GM21619 (cell line): ENCODE measurements at regions not wholly inside any gene's neighbourhood (a gene's known extent, or its start where the extent isn't known, plus 50 kb on each side); places are given as distances from the start of the nearest gene placed in this dataset.

Source experiments
- ATAC-seq: cut with Tn5 transposase; IDR thresholded peaks from one replicate; pipeline ENCODE4 v1.9.1; 2021; ENCODE audit not compliant: unreplicated experiment

DNA sequence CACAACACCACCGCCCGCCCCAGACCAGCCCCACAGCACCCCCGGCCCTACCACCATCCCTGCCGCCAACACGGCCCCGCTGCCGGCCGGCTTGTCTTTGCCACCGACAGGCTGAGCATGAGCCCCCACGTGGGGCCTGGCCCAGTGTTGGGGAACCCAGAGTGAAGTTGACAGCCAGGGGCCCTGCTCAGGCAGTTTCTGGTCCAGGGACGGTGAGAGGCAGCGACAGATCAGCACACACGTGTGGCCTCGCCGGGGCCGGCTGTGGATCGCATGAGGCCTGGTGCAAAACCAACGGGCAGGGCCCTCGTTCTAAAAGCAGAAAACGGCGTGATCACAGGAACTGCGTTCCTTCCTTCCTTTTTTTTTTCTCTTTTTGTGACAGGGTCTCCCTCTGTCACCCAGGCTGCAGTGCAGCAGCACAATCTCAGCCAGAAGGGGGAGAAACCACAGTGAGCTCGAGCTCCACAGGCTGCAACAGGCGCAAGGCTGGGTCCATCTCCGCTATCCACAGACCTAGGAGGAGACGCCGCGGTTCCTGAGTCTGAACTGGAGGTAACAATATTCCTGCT lies 50.5 kb upstream of the FBRSL1 start:
- no peak for ATAC-seq

DNA sequence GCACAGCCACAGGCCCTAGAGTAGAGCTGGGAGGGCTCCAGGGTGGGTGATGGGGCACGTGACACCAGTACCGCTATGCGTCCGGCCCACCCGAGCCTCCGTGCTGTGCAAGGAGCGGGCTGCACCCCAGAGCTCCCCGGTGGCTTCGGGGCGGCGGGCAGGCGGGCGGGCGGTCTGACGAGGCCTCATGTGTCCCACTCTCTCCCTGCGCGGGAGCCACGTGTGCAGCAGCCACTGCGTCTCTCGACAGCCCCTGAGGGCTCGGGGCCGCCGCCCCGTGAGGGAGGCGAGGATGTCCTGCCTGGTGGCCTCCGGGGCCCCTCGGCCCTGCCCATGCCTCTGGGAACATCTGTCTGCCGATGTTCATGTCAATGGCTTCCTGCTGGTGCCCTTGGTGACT lies 51.2 kb upstream of the FBRSL1 start:
- ATAC-seq: no peak

DNA sequence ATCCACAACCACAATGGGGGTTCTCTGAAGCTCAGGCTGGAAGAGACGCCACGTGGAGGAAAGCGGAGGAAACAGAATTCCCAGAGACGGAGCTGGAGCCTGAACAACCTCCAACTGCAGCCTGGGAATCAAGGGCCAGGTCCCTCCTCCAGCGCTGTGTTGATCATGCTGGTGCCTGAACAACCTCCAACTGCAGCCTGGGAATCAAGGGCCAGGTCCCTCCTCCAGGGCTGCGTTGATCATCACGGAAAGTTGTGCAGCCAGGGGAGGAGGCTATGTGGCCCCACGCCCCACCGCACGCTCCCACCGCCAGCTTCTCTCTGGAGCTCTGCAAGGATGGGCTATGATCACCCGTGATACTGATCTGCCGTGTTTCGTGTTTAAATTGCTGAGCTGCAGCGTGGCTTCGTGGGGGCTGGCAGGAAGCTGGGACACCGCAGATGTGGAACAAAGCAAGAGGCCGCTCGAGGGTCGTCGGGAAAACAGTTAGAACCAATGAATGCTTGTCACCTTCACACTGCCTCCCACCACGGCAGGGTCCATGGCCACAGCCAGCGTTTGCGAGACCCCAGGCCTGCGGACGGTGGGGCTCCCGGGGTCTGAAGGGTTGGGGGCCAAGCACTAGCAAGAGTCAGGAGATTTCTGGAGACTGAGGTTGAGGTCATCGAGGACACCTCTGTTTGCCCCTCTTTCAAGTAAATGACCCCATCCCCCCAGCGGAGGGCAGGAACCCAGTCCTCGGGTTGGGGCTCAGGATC lies 51.8 kb upstream of the FBRSL1 start:
- no peak for ATAC-seq

DNA sequence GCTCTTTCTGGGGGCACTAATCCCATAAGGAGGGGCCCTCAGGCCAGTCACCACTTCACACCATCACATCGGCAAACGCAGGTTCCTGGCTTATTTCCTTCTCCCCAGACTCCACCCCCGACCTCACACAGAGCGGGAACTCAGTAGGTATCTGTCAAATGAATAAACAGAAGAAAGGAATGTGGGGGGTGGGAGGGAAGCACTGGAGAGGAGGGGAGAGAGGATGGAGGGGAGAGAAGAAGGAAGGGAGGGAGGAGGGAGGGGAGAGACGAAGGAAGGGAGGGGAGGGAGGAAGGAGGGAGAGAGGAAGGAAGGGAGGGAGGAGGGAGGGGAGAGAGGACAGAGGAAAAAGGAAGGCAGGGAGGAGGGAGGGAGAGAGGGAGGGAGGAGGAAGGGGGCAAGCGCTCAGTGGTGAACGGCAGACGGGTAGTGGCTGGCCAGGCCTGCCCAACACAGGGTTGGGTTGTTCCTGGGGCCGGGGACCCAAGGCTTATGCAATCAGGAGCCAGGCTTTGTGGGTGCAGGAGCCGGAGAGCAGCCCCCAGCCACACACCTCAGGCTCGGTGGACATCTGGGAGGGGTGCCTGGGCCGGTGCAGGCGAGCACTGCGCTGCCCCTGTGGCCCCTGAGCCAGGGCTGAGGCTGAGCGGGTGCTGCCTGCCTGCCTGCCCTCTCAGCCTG lies 52.6 kb upstream of the FBRSL1 start:
- ATAC-seq: no peak

DNA sequence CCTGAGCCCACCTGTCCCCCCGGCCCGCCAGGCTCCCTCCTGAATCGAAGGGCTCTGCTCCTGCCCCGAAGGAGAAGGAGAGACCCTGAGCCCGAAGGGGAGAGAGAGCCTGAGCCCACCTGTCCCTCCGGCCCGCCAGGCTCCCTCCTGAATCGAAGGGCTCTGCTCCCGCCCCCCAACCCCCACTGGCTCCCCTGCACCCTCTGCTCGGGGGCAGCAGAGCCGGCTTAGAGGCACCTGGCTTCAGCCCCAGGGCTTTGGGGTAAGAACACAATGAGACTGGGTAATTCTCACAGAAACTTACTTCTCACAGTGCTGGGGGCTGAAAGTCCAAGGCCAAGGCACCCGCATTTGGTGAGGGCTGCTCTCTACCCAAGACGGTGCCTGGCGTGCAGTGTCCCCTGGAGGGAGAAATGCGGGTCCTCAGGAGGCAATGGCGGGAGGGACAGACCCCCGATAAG lies 53.1 kb upstream of the FBRSL1 start:
- no peak for ATAC-seq

DNA sequence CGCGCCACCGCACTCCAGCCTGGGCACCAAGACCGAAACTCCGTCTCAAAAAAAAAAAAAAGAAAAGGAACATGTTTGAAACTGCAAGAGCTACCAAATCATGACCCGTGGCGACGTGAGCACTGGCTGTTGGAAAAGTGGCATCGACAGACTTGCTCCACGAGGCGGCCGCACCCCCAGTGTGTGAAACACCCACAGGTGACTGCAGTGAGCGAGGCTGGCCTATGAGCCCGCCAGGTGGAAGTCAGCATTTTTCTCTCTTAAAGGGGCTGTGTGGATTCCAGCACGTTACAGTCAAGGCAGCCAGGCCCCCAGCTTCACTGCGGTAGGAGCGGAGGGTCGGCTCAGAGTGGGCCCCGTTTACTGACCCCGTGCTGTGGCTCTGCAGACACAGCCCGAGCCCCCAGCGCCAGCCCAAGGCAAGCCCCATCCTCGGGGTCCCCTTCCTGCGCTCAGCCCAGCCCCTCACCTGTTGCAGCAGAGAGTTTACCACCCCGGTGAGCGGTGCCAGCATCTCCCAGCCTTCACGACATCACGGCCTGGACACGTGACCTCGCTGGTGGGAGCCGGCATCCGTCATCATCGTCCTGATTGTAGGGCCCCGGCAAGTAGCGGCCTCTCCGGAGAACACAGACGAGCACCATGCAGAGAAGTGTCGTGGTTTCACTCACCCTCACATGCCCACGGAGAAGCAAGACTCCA lies 54.3 kb upstream of the FBRSL1 start:
- no peak for ATAC-seq

DNA sequence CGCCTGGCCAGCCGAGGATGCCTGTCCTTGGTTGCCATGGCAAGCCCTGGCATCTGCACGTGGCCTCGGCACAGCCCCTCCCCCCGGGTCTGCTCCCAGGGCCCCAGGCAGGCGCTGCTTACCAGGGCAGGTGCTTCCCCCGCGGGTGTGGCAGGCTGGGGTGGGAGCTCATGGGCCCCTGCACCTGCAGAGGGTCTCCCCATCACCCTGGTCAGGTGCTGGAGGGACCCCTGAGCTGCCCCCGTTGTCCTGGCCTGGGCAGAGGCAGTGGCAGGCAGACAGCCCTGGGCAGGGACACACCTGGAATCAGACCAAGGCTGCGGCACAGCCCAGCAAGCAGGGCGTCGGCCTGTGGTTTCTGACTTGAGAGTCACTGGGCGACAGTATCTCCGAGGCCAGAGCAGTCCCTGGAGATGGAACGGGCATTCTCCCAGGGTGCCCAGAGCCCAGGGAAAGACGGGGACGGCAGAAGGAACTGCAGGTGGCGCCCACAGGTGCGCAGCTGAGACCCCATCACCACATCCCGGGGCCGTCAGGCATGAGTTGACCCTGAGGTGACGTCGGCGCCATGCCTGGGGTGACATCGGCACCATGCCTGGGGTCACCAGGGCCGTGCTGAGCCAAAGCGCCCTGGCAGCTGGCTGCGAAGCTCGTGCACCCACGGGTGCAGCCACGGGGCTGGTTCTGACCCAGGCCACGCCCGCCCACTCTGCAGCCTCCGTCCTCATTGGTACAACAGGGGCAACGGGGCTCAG lies 56.1 kb upstream of the FBRSL1 start:
- no peak for ATAC-seq

DNA sequence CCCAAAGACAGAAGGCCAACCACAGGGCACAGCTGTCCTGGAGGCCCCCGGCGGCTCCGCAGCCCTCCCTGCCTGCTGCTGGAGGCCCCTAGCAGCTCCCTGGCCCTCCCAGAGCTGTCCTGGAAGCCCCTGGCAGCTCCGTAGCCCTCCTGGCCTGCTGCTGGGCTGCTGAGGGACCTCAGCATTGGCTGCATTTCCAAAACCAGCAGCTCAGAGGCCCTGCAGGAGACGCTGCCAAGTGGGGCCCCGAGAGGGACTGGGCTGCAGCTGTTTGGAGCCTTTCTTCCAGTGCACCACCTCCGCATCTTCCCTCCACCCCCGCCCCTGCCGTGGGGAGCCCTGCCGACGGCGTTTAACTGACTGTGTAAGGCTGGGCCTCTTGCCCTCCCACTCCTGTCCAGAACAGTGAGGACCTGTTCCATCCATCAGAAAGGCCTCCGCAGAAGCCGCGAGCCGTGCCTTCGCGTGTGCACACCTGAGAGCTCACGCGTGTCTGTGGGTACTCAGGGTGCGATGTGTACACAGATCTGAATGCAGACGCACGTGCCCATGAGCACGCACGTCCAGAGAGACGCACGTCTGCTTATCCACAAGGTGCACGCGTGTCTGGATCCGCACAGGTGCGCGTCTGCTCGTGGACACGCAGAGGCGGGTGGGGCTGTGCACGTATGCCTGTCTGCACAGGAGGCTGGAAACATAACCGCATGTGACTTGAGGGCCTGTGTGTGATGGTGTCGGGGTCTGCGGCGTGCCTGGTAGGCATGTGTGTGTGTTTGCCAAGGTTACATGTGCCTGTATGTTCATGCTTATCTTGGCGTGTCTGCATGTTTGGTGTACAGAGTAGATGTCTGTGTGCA lies 57.0 kb upstream of the FBRSL1 start:
- no peak for ATAC-seq

DNA sequence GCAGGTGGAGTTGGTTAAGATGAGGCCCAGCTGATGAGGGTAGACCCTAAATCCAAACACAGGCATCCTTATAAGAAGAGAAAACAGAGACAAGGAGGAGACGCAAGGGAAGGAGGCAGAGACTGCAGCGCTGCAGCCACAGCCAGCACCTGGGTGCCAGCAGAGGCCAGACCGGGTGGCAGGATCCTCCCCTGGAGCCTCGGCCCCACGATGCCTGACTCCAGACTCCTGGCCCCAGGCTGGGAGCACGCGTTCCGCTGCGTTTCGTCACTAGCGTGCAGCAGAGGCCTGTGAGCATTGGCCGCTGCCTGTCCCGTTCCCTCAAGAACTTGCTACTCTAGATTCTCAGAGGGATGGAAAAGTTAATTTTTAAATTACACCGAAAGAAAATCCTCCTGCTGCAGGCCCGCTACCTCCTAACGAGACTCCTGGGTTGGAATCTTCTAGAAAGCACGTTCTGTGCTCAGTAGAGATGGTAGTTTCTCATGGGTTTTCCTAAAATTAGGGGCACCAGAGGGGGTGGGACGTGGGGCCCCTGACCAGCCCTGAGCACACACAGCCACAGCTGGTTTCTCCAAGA lies 57.7 kb upstream of the FBRSL1 start:
- ATAC-seq: no peak

DNA sequence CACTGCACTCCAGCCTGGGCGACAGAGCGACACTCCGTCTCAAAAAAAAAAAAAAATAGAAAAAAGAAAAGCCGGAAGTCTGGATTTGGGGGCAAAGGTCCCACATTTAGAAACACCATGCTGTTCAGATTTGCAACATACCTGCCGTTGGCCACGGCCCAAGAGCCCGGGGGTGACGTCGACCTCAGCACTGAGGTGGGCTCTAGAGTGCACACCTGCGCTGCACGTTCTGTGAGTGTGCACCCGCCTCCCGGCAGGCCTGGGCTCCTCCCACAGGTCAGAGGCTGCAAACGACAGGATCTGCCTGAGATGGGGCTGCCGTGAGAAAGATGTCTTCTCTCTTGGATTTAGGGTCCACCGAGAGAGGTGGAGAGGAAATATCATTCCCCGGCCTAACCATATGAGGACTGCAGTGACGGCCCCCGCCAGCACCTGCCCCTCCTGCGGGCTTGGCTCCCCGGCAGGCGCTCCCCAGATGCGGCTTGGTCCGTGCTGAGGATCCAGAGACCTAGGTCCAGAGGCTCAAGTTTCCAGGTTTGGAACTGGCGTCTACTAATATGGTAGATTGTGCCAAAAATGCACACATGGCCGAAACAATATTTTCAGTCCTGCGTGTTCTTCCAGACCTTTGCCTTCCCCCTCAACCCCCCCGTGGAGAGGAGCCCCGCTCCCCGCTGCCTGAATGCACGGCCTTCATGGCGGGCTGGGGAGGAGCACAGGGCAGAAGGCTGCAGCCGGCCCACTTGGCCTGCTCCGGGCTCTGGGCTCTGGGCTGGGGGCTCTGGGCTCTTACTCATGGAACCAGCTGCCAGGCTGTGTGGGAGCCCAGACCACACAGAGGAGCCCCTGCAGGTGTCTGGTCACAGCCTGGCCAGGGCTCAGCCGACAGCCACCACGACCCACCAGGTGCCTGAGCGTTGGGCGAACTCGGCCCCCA lies 58.8 kb upstream of the FBRSL1 start:
- no peak for ATAC-seq

DNA sequence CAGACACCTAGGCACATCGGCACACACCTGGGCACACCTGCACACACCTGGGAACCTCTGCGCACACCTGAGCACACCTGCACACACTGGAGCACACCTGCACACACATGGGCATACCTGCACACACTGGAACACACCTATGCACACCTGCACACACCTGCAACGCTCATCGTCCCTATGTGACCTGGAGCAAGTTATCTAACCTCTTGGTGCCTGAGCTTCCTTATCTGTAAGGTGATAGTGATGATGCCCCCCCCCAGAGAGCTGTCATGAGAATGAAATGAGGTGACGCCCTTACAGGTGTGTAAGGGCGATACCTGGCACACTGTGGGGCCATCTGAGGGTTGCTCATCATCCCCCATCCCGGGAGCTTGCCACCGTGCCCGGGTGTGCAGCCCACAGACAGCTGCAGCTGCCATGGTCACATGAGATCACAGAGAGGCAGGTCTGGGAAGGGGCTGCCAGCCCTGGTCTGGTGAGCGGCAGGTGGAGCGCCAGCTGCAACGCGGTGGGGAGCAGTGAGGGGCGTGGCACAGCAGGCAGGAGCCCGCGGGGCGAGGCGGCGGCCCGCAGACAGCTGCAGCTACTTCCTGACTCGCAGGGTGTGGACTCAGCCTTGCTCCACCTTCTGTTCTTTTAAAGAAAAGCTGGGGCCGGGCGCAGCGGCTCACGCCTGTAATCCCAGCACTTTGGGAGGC lies 59.9 kb upstream of the FBRSL1 start:
- ATAC-seq: peak; percentile 76

DNA sequence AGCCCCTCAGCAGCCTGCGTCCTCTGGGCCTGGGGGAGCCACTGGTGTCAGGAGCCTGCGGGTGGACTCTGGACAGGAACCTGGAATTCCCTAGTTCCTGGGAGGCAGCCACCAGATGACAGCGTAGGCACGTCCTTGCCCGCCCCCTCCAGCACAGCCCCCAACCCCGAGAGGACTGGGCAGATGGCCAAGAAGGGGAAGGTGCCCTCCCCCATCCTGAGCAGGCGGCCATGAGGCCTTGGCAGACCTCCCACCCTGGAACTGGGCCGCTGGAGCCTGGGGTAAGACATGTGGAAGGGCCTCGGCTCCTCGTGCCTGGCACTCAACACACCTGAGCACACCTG lies 60.4 kb upstream of the FBRSL1 start:
- ATAC-seq: no peak

DNA sequence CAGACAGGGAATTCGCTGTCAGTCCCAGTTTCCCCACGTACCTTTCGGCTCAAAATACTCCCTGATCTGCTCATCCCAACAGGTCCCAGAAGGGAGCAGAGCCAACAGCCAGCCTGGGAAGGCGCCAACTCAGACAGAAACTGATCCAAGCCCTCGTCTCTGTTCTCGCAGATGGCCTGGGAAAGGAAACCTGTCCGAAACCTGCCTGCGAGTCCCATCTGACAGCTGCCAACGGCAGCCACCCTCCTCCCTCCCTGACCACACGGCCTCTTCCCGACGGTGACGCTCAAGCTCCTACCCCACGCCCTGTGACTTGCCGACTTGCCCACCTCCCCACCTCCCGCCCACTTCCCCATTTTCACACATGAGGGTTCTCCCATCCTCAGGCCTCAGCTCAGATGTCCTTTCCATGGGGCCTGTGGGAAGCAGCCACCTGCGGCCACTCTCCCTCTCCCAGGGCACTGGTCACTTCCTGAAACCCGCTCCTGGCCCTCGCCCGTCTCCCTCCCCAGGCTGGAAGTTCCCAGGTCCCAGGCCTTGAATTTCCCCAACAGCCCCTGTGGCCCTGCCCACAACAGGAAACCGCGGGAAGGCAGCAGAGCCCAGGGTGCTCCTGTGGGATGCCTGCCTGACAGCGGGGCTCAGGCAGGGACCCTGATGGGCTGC lies 60.9 kb upstream of the FBRSL1 start:
- ATAC-seq: no peak

DNA sequence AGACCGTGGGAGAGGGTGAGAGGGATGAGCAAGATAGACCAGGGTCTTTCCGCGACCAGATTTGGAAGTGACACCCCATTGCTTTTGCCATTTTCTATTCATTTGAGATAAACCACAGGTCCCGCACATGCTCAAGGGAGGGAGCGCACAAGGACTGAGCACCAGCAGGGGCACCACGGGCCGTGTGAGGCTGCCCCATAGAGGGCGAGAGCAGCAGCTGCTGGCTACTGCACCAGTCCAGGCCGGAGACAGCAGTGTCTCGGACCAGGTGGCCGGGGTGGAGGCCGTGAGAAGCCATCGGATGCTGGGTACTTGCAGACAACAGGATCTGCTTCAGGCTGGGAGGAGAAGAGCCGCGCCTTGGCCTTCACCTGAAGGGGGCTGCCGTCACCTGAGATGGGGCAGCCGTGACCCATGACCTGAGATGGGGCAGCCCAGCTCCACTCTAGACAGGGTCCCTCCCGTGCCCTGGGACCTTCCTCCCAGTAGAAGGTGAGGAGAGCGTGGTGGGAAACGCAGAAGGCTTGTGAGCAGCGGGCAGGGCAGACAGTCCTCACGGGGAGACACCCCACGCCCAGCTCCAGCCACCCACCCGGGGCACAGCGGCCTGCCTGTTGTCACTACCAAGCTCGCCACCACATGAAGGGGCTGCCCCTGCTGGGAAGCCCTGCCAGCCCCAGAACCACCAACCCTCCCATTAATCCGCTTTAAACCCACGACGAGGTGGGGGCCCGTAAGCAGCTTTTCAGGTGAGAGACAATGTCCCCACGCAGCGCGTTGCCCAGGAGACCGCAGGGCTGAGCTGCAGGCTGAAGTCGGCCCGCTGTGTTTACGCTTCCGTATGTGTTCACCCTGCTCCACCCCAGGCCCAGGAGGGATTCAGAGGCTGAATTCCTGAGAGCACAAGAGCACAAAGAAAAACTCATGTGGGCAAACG lies 61.7 kb upstream of the FBRSL1 start:
- ATAC-seq: no peak

DNA sequence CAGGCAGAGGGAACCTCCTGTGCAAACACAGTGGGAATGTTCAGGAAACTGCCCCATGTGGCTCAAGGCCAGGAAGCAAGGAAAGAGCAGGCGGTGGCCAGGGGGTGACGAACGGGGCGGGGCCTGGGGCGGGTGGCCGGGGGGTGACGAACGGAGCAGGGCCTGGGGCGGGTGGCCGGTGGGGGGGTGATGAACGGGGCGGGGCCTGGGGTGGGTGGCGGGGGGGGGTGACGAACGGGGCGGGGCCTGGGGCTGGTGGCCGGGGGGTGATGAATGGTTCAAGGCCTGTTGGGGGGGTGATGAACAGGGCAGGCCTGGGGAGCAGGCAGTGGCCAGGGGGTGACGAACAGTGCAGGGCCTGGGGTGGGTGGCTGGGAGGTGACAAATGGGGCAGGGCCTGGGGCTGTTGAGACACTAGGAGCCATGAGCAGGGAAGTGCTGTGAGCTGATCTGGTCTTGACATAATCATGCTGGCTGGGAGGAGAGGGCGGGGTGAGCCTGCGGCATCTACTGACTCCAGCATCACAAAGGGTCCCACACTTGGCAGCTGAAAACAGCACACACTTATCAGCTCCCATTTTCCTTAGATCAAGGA lies 62.7 kb upstream of the FBRSL1 start:
- no peak for ATAC-seq
